ENCODE measurements at regions not wholly inside any gene's neighbourhood (a gene's known extent, or its start where the extent isn't known, plus 50 kb on each side); places are given as distances from the start of the nearest gene placed in this dataset.
"Not testable (repeated sequence)": the region's sequence is repeated elsewhere in the genome, so short reads cannot be mapped to it uniquely, and the experiment has no call there.

DNA sequence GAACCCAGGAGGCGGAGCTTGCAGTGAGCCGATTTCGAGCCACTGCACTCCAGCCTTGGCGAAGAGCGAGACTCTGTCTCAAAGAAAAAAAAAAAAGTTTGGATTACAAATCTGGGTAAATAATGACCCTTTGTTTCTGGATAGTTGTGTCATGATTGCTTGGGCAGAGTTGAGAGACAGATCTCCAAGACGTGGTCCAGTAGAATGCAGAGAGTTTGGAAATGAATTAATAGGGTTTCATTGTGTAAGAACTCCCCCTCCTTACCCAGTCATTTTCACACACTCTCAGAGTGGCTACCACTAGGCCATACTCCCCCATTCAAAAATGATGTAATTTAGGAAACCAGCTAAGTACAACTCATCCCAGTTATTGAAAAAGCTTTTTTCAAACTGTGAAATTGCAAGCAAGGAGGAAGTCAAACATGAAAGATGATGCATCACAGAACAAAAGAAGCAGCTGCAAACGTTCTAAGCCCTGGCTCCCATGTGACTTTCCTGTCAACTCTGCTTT lies 1331.9 kb downstream of the AACS start:
- DNase-seq (ENCODE audit: low read depth in 2 of 3, low spot score in 2 of 3), result no peak

DNA sequence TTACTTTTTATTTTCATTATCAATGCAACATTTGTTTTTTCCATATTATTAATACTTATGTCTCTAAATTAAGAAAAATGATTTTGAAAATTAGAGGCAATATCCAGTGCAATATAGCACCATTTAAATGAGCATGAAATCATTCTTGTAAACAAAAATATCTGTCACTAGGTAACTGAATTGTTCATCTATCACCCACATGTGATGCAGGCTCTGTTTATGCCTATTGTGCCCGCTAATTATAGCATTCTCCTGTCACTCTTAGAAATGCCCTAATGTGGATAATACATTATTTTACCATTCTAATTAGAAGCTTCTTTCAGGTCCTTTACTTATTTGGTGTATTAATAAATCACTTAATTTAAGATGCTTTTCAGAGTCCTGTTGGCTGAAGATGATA lies 1332.4 kb downstream of the AACS start:
- no peak for DNase-seq (ENCODE audit: low read depth in 2 of 3, low spot score in 2 of 3)

DNA sequence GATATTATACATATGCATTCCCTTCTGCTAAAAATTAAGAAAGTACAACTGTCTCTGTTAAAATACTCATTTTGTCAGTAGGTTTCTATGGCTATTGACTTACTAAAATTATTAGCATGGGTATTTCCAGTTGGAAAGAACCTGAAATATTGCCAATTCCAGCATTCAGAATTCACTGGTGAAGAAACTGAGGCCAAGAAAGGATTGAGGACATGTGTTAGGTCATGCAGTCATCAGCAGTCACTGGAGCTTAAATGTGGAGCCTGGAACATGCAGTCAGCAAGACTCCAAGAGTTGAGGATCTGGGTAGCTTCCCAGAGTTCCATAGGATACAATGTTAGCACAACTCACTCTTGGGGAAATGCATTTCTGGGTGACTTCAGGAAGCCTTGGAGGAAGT lies 1335.6 kb downstream of the AACS start:
- no peak for DNase-seq (ENCODE audit: low read depth in 2 of 3, low spot score in 2 of 3)

DNA sequence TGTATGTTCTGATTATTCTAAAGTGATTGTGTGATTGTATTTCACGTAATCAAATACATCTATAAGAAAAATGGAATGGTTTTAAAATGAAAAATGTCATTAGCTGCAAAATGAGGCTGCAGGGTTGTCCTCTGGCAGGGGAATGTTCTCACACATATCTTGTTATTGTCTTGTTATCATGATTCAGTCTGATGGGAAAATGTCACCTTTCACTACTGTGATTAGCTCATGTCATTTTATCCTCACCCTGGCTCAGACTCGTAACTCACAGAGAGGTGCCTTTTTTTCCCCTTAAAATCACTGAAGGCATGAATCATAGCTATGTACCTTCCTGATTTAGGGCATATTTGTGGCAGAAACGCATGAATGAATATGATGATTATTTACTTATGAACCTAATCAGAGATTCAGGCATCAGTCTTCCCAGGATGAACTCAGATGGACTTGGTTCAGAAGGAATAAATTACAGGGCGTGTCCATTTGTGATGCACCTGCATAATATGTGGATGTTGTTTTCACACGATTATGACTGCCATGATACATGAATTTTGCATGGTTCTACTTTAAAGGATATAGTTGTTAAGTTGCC lies 1339.2 kb downstream of the AACS start:
- no peak for DNase-seq (ENCODE audit: low read depth in 2 of 3, low spot score in 2 of 3)

DNA sequence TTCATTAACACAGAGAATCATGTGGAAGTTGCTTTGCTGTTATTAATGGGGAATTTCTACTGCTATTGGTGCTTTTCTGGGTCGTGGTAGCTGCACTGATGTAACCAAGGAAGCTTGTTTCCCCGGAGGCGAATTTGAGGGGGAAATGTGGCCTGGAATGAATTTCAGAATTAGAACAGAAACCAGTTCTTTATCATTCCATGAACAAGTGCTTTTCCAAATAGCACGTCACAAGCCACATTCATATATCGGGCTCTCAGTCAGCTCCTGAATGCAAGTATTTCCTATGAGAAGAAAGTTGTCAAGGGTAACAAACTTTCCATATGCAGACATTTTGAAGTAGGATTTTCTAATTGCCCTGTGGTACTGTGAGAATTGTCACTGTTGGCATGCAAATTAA lies 1353.2 kb downstream of the AACS start:
- DNase-seq (ENCODE audit: low read depth in 2 of 3, low spot score in 2 of 3), result no peak

DNA sequence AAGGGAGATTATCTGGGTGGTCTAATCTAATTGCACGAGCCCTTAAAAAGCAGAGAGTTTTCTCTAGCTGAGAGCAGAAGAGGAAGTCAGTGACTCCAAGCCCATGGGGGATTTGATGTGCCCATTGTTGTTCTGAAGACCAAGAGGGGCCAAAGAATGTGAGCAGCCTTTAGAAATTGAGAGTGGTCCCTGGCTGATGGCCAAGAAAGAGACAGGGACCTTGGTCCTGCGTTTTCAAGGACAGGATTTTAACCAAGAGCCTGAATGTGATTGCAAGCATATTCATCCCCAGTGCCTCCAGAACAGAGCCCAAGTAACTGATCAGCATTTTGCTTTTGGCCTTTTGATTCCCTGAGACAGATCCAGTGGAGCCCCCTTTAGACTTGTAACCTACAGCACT lies 1353.9 kb downstream of the AACS start:
- DNase-seq (ENCODE audit: low read depth in 2 of 3, low spot score in 2 of 3), result no peak

DNA sequence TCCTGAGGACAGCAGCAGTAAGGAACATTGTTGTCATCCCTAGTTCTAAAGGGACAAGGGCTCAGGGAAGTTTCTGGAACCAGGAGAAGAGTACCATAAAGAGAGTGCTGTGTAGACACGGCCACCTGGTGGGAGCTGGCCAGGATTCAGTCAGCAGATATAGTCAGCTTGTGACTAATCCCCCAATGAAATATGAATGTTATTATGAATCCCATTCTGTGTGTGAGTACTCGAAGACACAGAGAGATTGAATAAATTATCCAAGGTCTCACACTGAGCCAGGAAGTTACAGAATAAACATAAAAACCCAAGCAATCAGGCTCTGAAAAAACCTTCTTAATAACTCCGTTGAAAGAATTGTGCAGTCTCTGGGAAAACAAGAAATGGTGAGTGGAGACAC lies 1359.5 kb downstream of the AACS start:
- no peak for DNase-seq (ENCODE audit: low read depth in 2 of 3, low spot score in 2 of 3)

DNA sequence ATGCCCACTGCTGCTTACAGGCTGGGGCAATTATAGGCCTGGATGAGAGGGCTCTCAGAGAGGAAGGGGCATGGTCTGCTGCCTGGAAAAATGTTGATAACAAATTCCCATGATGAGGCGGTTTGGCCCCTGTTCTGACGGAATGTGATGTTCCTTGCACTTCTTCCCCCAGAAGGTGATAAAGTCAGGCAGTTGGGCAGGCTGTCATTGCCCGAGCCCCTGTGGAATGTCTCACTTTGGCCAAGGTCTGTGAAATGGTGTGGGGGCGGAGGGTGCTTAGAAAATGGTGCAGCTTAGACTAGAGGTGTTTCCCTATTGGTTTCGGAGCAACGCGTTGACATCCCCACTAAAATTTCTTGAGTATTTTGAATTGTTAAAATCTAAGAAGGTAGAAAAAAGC lies 1360.0 kb downstream of the AACS start:
- no peak for DNase-seq (ENCODE audit: low read depth in 2 of 3, low spot score in 2 of 3)

DNA sequence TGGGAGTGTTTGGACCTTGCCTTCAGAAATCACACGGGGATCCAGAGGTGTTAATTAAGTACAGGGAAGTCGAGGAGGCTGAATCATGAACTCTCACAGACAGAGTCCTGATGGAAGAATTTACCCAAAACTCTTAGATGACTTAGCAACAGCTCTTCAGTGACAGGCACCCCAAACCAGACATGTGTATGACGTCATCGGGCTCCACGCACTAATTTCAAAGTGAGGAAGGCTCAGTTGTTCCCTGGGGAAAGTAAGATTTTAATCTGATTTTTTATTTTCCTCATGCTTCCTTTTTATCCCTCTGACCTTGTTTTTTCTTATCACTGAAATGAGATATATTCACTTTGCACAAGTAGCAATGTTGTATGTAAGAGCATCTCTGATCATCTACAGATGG lies 1363.5 kb downstream of the AACS start:
- no peak for DNase-seq (ENCODE audit: low read depth in 2 of 3, low spot score in 2 of 3)

DNA sequence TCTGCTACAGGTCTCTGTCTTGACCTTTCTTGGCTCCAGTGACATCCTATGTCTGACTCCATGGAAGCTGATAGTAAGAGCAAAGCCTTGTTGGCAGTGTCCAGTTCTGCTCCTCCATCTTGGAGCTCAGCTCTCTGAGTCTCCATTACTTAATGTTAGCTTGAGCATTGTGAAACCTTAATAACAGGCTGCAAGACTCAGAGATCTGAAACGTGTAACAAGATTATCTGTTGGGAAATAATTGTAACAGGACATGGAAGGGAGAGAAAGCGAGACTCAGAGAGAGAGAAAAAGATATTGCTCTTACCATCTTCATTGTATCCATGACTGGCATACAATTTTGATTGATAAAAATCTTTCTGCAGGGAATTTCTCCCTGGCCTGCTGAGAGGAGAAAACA lies 1365.7 kb downstream of the AACS start:
- no peak for DNase-seq (ENCODE audit: low read depth in 2 of 3, low spot score in 2 of 3)

DNA sequence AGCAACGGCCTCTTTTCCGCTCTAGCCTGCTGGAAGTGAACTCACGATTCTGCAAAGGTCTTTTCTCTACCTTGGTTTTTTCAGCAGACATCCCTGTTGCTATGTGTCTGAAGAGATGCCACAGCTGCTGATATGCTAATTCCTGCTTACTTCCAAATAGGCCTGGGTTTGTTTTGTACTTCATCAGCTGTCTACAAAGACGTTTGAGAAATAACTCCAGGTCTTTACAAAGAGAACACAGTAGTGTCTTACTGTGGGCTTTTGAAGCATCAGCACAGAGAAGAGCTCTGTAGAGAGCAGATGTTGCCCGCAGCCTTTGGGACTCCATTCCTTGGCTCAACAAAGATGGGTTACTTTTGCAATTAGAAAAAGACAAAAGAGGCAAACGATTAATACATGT lies 1366.5 kb downstream of the AACS start:
- no peak for DNase-seq (ENCODE audit: low read depth in 2 of 3, low spot score in 2 of 3)

DNA sequence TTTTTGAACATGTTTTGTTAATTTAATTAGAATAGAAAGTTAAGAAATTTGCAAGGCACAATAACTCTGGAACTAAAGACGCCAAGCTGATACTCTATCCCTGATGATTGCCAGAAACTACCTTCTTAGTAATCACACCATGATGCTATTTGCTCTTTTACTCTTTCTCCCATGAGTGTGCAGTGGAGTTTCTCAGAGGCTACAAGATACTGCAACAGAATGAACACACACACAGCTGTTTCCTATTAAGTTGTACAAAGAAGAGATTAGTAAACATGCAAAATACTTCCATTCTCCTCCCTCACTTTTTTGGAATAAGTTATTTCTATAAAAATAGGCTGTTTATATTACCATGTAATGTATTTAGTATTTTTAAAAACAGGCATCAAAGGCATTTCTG lies 1367.5 kb downstream of the AACS start:
- no peak for DNase-seq (ENCODE audit: low read depth in 2 of 3, low spot score in 2 of 3)

DNA sequence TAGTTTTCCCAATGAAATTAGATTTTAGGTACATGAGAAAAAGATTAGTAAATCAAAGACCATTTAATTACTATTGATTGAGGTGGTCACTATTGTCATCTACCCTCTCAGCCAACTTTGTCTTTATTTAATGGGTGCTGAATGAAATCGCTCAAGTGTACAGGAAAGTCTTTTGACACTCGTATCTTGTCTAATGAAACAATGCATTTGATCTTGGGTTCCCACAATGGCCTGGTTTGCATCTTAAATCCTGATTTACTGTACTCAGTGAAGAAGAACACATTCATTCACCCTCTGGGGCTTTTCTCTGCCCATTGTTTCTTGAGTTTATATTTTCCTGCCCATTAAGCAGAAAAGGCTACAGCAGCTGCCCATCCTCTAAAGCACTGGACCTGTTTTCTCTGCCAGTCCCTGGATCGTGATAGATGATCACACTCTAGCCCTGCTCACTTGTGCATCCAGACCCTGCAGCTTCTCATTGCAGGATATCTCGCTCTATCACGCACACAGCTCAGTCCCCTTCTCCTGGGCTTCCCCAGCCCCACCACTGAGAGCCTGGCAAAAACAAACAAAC lies 1369.3 kb downstream of the AACS start:
- no peak for DNase-seq (ENCODE audit: low read depth in 2 of 3, low spot score in 2 of 3)

DNA sequence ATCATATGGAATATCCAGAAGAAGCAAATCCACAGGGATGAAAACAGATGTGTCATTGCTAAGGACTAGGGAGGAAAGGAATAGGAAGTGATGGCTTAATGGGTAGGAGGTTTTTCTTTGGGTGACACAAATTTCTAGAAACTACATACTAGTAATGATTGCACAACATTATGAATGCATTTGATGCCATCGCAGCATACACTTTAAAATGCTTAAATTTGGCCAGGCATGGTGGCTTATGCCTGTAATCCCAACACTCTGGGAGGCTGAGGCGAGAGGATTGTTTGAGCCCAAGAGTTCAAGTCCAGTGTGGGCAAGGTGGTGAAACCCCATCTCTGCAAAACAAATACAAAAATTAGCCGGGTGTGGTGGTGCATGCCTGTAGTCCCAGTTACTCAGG lies 1370.8 kb downstream of the AACS start:
- no peak for DNase-seq (ENCODE audit: low read depth in 2 of 3, low spot score in 2 of 3)

DNA sequence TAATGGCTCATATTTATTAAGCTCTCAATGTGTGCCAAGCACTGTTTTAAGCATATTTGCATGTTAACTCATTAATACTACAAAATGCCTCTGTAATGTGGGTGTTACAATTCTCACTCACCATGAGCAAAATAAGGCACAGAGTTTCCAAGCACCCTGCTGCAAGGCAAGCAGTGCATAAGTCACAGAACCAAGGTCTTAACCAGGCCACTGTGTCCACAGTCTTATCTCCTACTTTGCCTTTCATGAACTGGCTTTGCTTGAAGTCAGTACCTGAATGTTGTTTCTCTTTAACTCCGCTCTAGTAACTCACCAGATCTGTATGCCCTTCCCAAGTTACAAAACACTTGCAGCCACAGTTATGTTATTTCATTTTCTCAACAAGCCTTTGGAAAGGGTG lies 1372.7 kb downstream of the AACS start:
- no peak for DNase-seq (ENCODE audit: low read depth in 2 of 3, low spot score in 2 of 3)

DNA sequence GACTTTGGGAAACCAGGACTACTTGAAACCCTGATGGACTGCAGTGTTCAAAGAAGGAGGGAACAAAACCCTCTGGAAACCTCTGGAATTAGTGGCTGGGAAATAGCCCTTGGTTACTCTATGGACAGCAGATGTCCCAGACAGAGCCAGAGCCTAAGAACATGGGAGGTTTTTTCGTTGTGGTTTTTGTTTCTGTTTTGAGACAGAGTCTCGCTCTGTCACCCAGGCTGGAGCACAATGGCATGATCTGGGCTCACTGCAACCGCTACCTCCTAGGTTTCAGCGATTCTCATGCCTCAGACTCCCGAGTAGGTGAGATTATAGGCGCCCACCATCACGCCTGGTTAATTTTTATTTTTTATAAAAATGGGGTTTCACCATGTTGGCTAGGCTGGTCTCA lies 1378.7 kb downstream of the AACS start:
- DNase-seq (ENCODE audit: low read depth in 2 of 3, low spot score in 2 of 3), result no peak

DNA sequence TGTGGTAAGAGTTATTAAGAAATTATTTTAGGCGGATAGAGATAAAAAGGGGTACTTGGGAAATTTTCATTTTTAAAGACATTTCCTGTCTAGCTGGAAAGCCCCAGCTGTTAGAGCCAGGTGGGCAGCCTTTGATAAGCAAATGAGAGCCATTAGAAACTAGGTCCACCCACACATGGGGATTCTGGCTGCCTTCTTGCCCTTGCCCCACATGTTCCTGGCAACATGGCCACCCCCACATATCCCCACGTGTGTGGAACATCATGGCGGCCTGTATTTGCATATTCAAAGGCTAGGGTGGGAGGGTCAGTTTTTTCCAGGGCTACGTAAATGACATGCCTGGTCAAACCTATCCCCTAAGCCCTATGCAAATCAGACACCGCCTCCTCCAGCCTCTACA lies 1382.1 kb downstream of the AACS start:
- no peak for DNase-seq (ENCODE audit: low read depth in 2 of 3, low spot score in 2 of 3)

DNA sequence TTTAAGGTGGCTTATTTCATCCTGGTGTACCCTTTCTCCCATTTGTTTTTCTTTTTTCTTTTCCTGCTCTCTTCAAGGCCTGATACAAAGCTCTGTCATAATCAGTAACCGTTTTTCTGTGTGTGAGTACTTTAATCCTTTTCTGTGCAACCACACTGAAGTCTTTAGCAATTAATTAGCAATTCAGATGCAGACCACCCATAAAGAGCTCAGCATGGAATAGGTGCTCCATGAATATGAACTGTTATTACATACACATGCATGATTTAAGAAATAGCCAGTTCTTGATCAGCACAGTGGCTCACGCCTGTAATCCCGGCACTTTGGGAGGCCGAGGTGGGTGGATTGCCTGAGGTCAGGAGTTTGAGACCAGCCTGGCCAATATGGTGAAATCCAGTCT lies 1386.6 kb downstream of the AACS start:
- no peak for DNase-seq (ENCODE audit: low read depth in 2 of 3, low spot score in 2 of 3)

DNA sequence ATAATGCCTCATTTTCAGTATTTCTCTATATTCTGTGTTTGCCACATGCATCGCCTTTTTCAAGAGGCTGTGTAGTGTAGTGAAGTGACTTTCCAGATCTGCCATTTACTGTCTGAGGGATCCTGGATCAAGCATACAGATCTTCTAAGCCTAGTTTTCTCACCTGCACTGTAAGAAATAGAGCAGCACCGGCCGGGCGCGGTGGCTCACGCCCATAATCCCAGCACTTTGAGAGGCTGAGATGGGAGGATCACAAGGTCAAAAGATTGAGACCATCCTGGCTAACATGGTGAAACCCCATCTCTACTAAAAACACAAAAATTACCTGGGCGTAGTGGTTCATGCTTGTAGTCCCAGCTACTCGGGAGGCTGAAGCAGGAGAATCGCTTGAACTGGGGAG lies 1387.5 kb downstream of the AACS start:
- DNase-seq (ENCODE audit: low read depth in 2 of 3, low spot score in 2 of 3), result not testable (repeated sequence)

DNA sequence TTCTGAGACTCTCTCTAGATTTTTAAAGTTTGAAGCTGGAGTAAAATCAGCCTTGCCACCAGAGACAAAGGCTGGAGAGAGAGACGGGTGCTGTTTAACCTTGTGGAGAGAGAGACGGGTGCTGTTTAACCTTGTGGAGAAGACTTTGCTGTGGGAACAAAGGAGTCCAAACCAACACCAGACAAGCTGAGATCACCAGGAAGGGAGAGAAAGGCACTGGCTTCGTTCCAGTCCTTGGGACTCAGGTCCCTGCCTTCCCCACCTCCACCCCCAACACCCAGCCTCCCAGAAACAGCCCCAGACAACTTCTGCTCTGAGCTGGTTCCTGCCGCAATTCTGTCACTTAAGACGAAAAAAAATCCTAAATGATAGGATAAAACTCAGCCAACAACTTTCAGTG lies 1389.3 kb downstream of the AACS start:
- DNase-seq (ENCODE audit: low read depth in 2 of 3, low spot score in 2 of 3), result no peak

DNA sequence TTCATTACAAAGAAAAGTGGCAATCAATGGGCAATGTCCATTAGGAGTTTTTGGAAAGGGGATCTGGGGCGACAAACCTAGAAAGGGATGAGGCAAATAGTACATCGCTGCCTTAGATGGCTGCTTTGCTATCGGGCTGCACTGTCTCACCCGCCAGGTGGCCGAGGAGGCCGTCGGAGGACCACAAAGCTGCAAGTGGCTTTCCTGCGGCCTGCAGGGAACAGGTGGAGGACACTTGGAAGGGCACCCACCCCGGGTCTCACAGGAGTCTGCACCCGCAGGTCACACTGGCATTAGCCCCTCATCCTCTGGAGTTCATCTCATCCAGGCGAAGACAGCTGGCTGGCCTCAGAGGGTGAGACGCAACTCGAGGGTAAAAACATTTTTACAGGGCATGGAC lies 1392.5 kb downstream of the AACS start:
- DNase-seq (ENCODE audit: low read depth in 2 of 3, low spot score in 2 of 3), result no peak

DNA sequence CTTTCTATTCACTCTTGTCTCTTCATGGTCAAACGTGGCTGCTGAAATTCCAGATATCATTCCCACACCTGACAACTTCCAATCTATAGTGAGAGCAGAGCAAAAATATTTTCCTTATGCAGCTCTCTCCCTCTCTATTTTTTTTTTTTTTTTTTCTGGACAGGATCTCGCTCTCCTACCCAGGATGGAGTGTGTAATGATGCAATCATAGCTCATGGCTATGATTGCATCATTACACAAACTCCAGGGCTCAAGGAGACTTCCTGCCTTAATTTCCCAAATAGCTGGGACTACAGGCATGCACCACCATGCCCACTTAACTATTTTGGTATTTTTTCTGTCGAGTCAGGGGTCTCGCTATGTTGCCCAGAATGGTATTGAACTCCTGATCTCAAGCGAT lies 1398.9 kb downstream of the AACS start:
- no peak for DNase-seq (ENCODE audit: low read depth in 2 of 3, low spot score in 2 of 3)

DNA sequence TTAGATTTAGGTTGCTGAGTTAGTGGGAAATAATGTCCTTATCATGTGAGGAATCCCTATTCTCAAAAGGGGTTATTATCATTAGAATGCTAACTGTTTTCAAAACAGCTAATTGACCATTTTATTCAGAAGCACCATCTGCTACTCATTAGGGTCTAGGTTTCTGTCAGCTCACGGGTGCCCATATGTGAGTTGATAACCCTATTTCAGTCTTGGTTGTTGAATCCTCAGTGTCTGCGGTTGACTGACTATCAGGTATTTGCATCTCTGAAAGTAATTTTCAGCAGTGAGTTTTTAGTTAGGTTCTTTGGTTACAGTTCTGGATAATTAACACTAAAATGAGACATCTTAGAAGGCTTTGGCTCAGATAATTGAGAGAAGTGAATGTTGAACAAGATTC lies 1404.0 kb downstream of the AACS start:
- DNase-seq (ENCODE audit: low read depth in 2 of 3, low spot score in 2 of 3), result no peak

All from activated CD8-positive, alpha-beta memory T cell treated with anti-CD3 and anti-CD28 coated beads for 48 hours (primary cell).